WI38 (cell line): ENCODE measurements at regions not wholly inside any gene's neighbourhood (a gene's known extent, or its start where the extent isn't known, plus 50 kb on each side); places are given as distances from the start of the nearest gene placed in this dataset.

ENCODE experiments used
- H3K4me3 ChIP-seq: 2 replicates; pipeline ENCODE4 v1.5.1; 2011; ENCODE audit warnings: low read depth, mild to moderate bottlenecking, control low read depth, low read length
- CTCF ChIP-seq: IDR thresholded peaks from 2 replicates; pipeline ENCODE4 v1.5.1; 2012; ENCODE audit warnings: low read depth, mild to moderate bottlenecking, control low read depth, low read length

DNA sequence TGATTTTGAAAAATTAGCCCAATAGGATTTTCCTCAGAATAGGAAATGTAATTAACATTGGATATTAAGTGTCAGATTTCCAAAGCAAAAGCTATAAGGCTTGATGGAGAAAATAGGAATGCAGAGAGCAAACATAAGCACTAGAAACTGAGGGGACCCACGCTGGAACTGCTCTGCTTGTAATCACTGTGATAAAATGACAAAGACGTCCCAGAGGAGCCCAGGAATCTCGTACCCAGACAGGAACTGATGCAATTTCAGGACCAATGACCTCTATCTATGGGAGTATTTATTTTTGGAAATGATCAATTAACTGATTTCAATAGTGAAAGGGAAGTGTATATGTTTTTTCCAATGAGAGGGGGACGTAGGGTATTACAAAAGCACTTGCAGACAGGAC is 714.5 kb upstream of the WWC1 start:
- H3K4me3 ChIP-seq, result no peak overlapping the region
- no peak for TF ChIP-seq CTCF

GRCh38 chr5:167577616-167578015 is 713.8 kb upstream of the WWC1 start:
- H3K4me3 ChIP-seq, result no peak overlapping the region
- no peak for TF ChIP-seq CTCF

GRCh38 chr5:167578977-167579692 is 712.3 kb upstream of the WWC1 start:
- TF ChIP-seq CTCF, result no peak
- no peak overlapping the region for H3K4me3 ChIP-seq

DNA sequence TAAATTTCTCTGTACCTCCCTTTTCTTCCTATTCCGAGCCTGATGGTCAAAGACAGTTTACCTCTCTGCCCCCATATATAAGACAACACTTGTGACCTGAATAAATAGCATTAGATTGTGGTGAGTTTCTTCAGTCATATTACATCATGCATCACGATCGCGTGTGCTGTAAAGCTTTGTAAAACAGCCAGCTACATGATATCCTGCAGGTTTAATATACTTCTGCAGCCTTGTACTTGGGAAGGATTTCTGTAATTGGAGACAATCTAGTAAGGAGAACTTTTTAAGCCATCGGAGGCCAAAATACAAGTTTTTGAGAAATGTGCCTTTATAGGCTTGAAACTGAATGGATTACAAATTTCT is 711.8 kb upstream of the WWC1 start:
- no peak overlapping the region for H3K4me3 ChIP-seq
- no peak for TF ChIP-seq CTCF

DNA sequence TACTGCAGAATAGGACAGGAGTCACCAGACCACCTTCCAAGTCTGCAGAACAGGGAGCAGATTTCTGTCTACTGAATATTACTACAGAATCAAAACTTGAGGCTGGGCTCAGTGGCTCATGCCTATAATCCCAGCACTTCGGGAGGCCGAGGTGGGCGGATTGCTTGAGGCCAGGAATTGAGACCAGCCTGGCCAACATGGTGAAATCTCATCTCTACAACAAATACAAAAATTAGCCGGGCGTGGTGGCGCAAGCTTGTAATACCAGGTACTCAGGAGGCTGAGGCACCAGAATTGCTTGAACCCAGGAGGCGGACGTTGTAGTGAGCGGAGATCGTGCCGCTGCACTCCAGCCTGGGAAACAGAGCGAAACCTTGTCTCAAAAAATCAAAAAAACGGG is 710.8 kb upstream of the WWC1 start:
- no peak for TF ChIP-seq CTCF
- H3K4me3 ChIP-seq, result no peak overlapping the region

DNA sequence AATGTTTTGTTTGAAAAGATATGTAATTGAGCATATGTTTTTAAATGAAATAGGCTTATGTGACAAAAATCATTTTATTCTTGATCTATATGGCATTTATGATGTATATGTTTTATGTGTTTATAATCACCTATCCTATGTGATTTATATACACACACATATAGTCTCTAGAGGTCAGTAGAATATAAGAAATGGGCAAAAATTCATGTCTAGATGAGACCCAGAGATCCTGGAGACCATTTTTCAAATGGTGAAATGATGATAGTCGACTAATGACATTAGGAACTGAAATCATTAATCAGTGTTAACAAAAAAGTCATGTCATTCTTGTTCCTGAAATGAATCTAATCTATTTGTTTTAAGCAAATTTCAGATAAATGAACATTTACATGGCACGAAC is 709.2 kb upstream of the WWC1 start:
- no peak overlapping the region for H3K4me3 ChIP-seq
- TF ChIP-seq CTCF, result no peak

- H3K4me3 ChIP-seq, result no peak overlapping the region
These were observed 708.6 kb upstream of the WWC1 start for GRCh38 chr5:167582886-167583285.

More at GRCh38 chr5:167582886-167583285, 708.6 kb upstream of the WWC1 start:
- TF ChIP-seq CTCF, result no peak
